ENCODE measurements at regions not wholly inside any gene's neighbourhood (a gene's known extent, or its start where the extent isn't known, plus 50 kb on each side); places are given as distances from the start of the nearest gene placed in this dataset.

DNA sequence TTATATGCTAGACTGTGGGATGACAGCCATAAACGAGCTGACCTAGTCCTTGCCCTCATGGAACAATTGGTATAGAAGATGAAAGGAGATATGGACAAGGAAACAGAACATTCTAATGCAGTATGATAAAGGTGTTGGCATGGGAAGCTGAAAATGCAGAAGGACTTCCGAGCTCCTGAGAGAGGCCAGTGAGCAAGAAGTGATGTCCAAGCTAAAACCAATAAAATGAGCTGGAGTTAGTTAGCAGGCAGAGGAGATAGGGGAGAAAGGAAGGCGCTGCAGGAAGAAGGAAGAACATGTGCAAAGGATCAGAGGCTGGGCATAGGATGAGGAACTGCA, 64.5 kb downstream of the BOD1L2 start:
- Histone ChIP-seq H3K27ac (ENCODE audit: low read depth in 2 of 2, low read length in 1 of 2) (no peak overlapping the region), H3K4me2 (no peak overlapping the region), H2AFZ (ENCODE audit: low read depth) (no peak overlapping the region), H3K9ac (no peak overlapping the region), H4K20me1 (ENCODE audit: insufficient read depth) (no peaks in the 10 kb centered on the region), H3K9me2 (no peaks in the 10 kb centered on the region), H3K4me1 (ENCODE audit: control insufficient read depth in 1 of 2, insufficient read depth in 2 of 2, low read depth in 1 of 2, low read length in 1 of 2) (peaks cover 0 to 6% of the 10 kb centered on the region in 2 experiments; a peak in 2 of 4 replicates), H3K36me3 (replicated peaks in 1 of 2; ENCODE audit: control insufficient read depth in 1 of 2, insufficient read depth in 2 of 2, low read length in 1 of 2) (no peaks in the 10 kb centered on the region), H3K9me3 (no peaks in the 10 kb centered on the region), H3F3A (replicated peaks; ENCODE audit: insufficient read depth) (no peaks in the 10 kb centered on the region), H3K27me3 (ENCODE audit: insufficient read depth) (no peaks in the 10 kb centered on the region), H3K4me3 (ENCODE audit: low read depth in 2 of 2, low read length in 1 of 2) (no peak overlapping the region), H3K79me2 (ENCODE audit: insufficient read depth) (no peaks in the 10 kb centered on the region)
- no peak for TF ChIP-seq FOXM1 (IDR thresholded peaks at IDR 0.05; ENCODE audit: low read depth)
- no peak for TF ChIP-seq TAF1 (IDR thresholded peaks at IDR 0.05; ENCODE audit: borderline replicate concordance, low read depth, low read length)
- TF ChIP-seq ELF1 (IDR thresholded peaks at IDR 0.05) = no peak
- TF ChIP-seq YY1 (IDR thresholded peaks at IDR 0.05; ENCODE audit: low read depth) = no peak
- POLR2A ChIA-PET = no interaction called here
- no peak for DNase-seq
- CTCF ChIA-PET = no interaction called here
- 33% methylated on average over 3 of the region's 3 CpGs for WGBS (ENCODE audit: low lambda C conversion rate)

DNA sequence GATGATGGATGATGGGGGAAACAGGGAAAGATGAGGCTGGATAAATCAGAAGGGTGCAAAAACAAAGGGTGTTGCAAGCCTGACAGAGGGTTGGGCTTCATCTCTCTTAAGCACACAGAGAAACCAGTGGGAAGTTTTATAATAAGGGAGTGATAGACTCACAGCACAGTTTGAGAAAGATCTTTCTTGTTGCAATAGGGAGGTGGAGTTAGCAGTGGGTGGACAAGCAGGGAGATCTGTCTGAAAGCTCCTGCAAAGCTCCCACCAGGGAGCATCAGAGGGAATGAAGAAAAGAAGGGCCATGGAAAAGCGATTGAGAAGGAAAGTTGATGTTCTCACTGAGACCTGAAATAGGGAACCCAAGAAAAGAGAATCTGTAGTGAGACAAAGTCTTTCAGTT, 64.9 kb downstream of the BOD1L2 start:
- ChIA-PET POLR2A (no interaction called here), CTCF (no interaction called here)
- TF ChIP-seq FOXM1 (IDR thresholded peaks at IDR 0.05; ENCODE audit: low read depth) (no peak), RXRA (IDR thresholded peaks at IDR 0.05; ENCODE audit: borderline replicate concordance, low read depth) (no peak), FOSL2 (IDR thresholded peaks at IDR 0.05; ENCODE audit: borderline replicate concordance, low read depth) (no peak), GATA2 (CRISPR knock-in tag; IDR thresholded peaks at IDR 0.05) (no peak), JUND (IDR thresholded peaks at IDR 0.05) (no peak), NRF1 (IDR thresholded peaks at IDR 0.05; ENCODE audit: low read depth, low read length) (no peak), MXI1 (IDR thresholded peaks at IDR 0.05; ENCODE audit: low read depth, low read length) (no peak), NFIC (IDR thresholded peaks at IDR 0.05; ENCODE audit: borderline replicate concordance) (no peak), RFX5 (IDR thresholded peaks at IDR 0.05; ENCODE audit: low read length) (no peak), RCOR1 (IDR thresholded peaks at IDR 0.05; ENCODE audit: low read length) (no peak), TCF12 (IDR thresholded peaks at IDR 0.05) (no peak), EZH2phosphoT487 (IDR thresholded peaks at IDR 0.05; ENCODE audit: borderline replicate concordance, low read depth) (no peak), MEF2A (IDR thresholded peaks at IDR 0.05; ENCODE audit: borderline replicate concordance, low read depth) (no peak)
- TF ChIP-seq, protein P1, sequence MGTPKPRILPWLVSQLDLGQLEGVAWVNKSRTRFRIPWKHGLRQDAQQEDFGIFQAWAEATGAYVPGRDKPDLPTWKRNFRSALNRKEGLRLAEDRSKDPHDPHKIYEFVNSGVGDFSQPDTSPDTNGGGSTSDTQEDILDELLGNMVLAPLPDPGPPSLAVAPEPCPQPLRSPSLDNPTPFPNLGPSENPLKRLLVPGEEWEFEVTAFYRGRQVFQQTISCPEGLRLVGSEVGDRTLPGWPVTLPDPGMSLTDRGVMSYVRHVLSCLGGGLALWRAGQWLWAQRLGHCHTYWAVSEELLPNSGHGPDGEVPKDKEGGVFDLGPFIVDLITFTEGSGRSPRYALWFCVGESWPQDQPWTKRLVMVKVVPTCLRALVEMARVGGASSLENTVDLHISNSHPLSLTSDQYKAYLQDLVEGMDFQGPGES (IDR thresholded peaks at IDR 0.05; ENCODE audit: low read depth, low read length) = no peak
- TF ChIP-seq, protein P2, sequence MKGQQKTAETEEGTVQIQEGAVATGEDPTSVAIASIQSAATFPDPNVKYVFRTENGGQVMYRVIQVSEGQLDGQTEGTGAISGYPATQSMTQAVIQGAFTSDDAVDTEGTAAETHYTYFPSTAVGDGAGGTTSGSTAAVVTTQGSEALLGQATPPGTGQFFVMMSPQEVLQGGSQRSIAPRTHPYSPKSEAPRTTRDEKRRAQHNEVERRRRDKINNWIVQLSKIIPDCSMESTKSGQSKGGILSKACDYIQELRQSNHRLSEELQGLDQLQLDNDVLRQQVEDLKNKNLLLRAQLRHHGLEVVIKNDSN (IDR thresholded peaks at IDR 0.05; ENCODE audit: borderline replicate concordance, low read depth) = no peak
- TF ChIP-seq, protein P3, sequence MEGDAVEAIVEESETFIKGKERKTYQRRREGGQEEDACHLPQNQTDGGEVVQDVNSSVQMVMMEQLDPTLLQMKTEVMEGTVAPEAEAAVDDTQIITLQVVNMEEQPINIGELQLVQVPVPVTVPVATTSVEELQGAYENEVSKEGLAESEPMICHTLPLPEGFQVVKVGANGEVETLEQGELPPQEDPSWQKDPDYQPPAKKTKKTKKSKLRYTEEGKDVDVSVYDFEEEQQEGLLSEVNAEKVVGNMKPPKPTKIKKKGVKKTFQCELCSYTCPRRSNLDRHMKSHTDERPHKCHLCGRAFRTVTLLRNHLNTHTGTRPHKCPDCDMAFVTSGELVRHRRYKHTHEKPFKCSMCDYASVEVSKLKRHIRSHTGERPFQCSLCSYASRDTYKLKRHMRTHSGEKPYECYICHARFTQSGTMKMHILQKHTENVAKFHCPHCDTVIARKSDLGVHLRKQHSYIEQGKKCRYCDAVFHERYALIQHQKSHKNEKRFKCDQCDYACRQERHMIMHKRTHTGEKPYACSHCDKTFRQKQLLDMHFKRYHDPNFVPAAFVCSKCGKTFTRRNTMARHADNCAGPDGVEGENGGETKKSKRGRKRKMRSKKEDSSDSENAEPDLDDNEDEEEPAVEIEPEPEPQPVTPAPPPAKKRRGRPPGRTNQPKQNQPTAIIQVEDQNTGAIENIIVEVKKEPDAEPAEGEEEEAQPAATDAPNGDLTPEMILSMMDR (IDR thresholded peaks at IDR 0.05) = no peak
- TF ChIP-seq, protein P4, sequence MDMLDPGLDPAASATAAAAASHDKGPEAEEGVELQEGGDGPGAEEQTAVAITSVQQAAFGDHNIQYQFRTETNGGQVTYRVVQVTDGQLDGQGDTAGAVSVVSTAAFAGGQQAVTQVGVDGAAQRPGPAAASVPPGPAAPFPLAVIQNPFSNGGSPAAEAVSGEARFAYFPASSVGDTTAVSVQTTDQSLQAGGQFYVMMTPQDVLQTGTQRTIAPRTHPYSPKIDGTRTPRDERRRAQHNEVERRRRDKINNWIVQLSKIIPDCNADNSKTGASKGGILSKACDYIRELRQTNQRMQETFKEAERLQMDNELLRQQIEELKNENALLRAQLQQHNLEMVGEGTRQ (IDR thresholded peaks at IDR 0.05; ENCODE audit: borderline replicate concordance, low read depth, low read length) = no peak
- TF ChIP-seq, protein P5, sequence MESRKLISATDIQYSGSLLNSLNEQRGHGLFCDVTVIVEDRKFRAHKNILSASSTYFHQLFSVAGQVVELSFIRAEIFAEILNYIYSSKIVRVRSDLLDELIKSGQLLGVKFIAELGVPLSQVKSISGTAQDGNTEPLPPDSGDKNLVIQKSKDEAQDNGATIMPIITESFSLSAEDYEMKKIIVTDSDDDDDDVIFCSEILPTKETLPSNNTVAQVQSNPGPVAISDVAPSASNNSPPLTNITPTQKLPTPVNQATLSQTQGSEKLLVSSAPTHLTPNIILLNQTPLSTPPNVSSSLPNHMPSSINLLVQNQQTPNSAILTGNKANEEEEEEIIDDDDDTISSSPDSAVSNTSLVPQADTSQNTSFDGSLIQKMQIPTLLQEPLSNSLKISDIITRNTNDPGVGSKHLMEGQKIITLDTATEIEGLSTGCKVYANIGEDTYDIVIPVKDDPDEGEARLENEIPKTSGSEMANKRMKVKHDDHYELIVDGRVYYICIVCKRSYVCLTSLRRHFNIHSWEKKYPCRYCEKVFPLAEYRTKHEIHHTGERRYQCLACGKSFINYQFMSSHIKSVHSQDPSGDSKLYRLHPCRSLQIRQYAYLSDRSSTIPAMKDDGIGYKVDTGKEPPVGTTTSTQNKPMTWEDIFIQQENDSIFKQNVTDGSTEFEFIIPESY (IDR thresholded peaks at IDR 0.05; ENCODE audit: borderline replicate concordance, low read depth) = no peak
- TF ChIP-seq, protein P6, sequence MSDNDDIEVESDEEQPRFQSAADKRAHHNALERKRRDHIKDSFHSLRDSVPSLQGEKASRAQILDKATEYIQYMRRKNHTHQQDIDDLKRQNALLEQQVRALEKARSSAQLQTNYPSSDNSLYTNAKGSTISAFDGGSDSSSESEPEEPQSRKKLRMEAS (IDR thresholded peaks at IDR 0.05; ENCODE audit: low read depth) = no peak
- H3K9ac ChIP-seq = no peak overlapping the region
- H3K4me1 ChIP-seq (ENCODE audit: control insufficient read depth in 1 of 2, insufficient read depth in 2 of 2, low read depth in 1 of 2, low read length in 1 of 2) = peaks cover 0 to 6% of the 10 kb centered on the region in 2 experiments; a peak in 2 of 4 replicates
- no peak overlapping the region for H2AFZ ChIP-seq (ENCODE audit: low read depth)
- H3K79me2 ChIP-seq (ENCODE audit: insufficient read depth) = no peaks in the 10 kb centered on the region
- no peaks in the 10 kb centered on the region for H3K36me3 ChIP-seq (replicated peaks in 1 of 2; ENCODE audit: control insufficient read depth in 1 of 2, insufficient read depth in 2 of 2, low read length in 1 of 2)
- H3F3A ChIP-seq (replicated peaks; ENCODE audit: insufficient read depth) = no peaks in the 10 kb centered on the region
- no peaks in the 10 kb centered on the region for H3K27me3 ChIP-seq (ENCODE audit: insufficient read depth)
- no peaks in the 10 kb centered on the region for H3K9me3 ChIP-seq
- no peak overlapping the region for H3K4me2 ChIP-seq
- no peaks in the 10 kb centered on the region for H4K20me1 ChIP-seq (ENCODE audit: insufficient read depth)
- no peak overlapping the region for H3K27ac ChIP-seq (ENCODE audit: low read depth in 2 of 2, low read length in 1 of 2)
- 36% methylated on average over 1 of the region's 1 CpG for WGBS (ENCODE audit: low lambda C conversion rate)
- DNase-seq = no peak
- H3K4me3 ChIP-seq (ENCODE audit: low read depth in 2 of 2, low read length in 1 of 2) = no peak overlapping the region
- H3K9me2 ChIP-seq = no peaks in the 10 kb centered on the region
